NB4 (cell line): ENCODE measurements at regions not wholly inside any gene's neighbourhood (a gene's known extent, or its start where the extent isn't known, plus 50 kb on each side); places are given as distances from the start of the nearest gene placed in this dataset.

Experiments
- DNase-seq: peaks from one replicate; pipeline ENCODE4 v3.0.0; 2010; ENCODE audit warnings: low read depth
- H3K4me3 ChIP-seq: one replicate; pipeline ENCODE4 v1.5.1; 2011; ENCODE audit warnings: mild to moderate bottlenecking, low read depth, low read length, moderate library complexity
- CTCF ChIP-seq: IDR thresholded peaks from one replicate; pipeline ENCODE4 v1.5.1; 2012; ENCODE audit warnings: low read depth, low read length
- MAX ChIP-seq: IDR thresholded peaks from 2 replicates; pipeline ENCODE4 v1.6.1; 2011; ENCODE audit warnings: low read depth, low read length
- MYC ChIP-seq: IDR thresholded peaks from 2 replicates; pipeline ENCODE4 v1.6.1; 2011; ENCODE audit warnings: low read depth, low read length
- POLR2A ChIP-seq: IDR thresholded peaks from 2 replicates; pipeline ENCODE4 v1.6.1; 2011; ENCODE audit warnings: mild to moderate bottlenecking; ENCODE audit not compliant: insufficient read length; ENCODE audit errors: extremely low read depth

GRCh38 chr20:51122931-51123658, 100.2 kb upstream of the KCNG1 start:
- no peak for TF ChIP-seq MAX
- no peak for DNase-seq
- no peak overlapping the region for H3K4me3 ChIP-seq

GRCh38 chr20:51121901-51122412, 99.0 kb upstream of the KCNG1 start:
- H3K4me3 ChIP-seq = no peak overlapping the region
- no peak for DNase-seq
- TF ChIP-seq CTCF (no peak), MYC (no peak), MAX (no peak), POLR2A (no peak)

GRCh38 chr20:51121272-51121671, 98.4 kb upstream of the KCNG1 start:
- H3K4me3 ChIP-seq = no peak overlapping the region
- no peak for DNase-seq
- TF ChIP-seq POLR2A (no peak), MAX (no peak), CTCF (no peak), MYC (no peak)

- H3K4me3 ChIP-seq = no peak overlapping the region
- TF ChIP-seq CTCF = no peak
- no peak for TF ChIP-seq MYC
- TF ChIP-seq MAX = no peak
- no peak for TF ChIP-seq POLR2A
- DNase-seq = no peak
These were observed 98.0 kb upstream of the KCNG1 start for GRCh38 chr20:51120868-51121267.

GRCh38 chr20:51120438-51120837, 97.5 kb upstream of the KCNG1 start:
- H3K4me3 ChIP-seq = no peak overlapping the region
- DNase-seq = no peak
- TF ChIP-seq MYC (no peak), MAX (no peak), CTCF (no peak), POLR2A (no peak)

- DNase-seq = no peak
- no peak for TF ChIP-seq MYC
- H3K4me3 ChIP-seq = no peak overlapping the region
These were observed 97.0 kb upstream of the KCNG1 start for GRCh38 chr20:51119914-51120313.

GRCh38 chr20:51118985-51119527, 96.1 kb upstream of the KCNG1 start:
- no peak for DNase-seq
- TF ChIP-seq MYC = no peak
- no peak for TF ChIP-seq MAX
- no peak for TF ChIP-seq POLR2A
- no peak for TF ChIP-seq CTCF

More at GRCh38 chr20:51118985-51119527, 96.1 kb upstream of the KCNG1 start:
- no peak overlapping the region for H3K4me3 ChIP-seq
